WERI-Rb-1 (cell line): ENCODE measurements at regions not wholly inside any gene's neighbourhood (a gene's known extent, or its start where the extent isn't known, plus 50 kb on each side); places are given as distances from the start of the nearest gene placed in this dataset.
"Not testable (repeated sequence)": the region's sequence is repeated elsewhere in the genome, so short reads cannot be mapped to it uniquely, and the experiment has no call there.

Experiments used
- DNase-seq: peaks from one replicate; pipeline ENCODE4 v3.0.0-alpha.2; 2020
- H3K27ac ChIP-seq: fragments of 250-450 bp; sonication (Bioruptor Pico); 2 replicates; pipeline ENCODE4 v1.5.1; 2020; ENCODE audit warnings: mild to moderate bottlenecking, moderate library complexity
- H3K27me3 ChIP-seq: fragments of 250-450 bp; sonication (Bioruptor Pico); 2 replicates; pipeline ENCODE4 v1.5.1; 2021; ENCODE audit warnings: mild to moderate bottlenecking, low read depth, moderate library complexity; ENCODE audit not compliant: insufficient read depth, severe bottlenecking
- H3K36me3 ChIP-seq: fragments of 250-450 bp; sonication (Bioruptor Pico); 2 replicates; pipeline ENCODE4 v1.5.1; 2020; ENCODE audit warnings: mild to moderate bottlenecking, moderate library complexity
- H3K4me3 ChIP-seq: 2 replicates; pipeline ENCODE4 v1.5.1; 2011; ENCODE audit warnings: low read depth, mild to moderate bottlenecking, control low read depth, low read length
- H3K9me3 ChIP-seq: fragments of 250-450 bp; sonication (Bioruptor Pico); 2 replicates; pipeline ENCODE4 v1.5.1; 2021; ENCODE audit warnings: mild to moderate bottlenecking, moderate library complexity; ENCODE audit not compliant: severe bottlenecking
- TF ChIP-seq, protein P1 (sequence below): IDR thresholded peaks from 2 replicates; pipeline ENCODE4 v1.5.1; 2011; ENCODE audit warnings: low read depth, mild to moderate bottlenecking, control low read depth, inconsistent platforms, low read length

DNA sequence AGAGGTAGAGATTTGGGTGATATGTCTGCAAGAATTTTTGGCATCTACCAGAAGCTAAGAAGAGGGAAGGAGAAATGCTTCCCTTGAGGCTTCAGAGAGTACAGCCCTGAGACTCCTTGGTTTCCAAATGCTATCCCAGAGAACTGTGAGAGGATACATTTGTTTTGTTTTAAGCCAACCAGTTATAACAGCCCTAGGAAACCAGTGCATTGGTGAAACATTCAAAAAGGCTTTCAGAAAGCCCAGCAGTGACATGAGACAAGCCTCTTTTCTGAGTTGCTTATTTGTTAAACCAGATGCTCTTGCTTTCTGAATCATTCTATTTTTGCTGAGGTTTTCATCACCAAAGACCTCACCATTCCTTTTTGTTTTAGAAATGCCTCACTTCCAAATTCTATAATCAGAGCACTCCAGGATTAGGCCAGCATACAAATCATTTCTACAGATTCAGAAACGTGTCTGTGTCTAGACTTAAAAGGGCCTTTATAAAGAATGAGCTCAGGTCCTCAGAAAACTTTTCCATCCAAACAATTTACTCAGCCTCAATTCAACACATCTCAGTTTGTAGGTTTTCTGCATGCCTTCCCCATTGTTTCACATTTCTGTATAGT, 1617.8 kb upstream of the FLRT2 start:
- Histone ChIP-seq H3K27ac (no peak overlapping the region), H3K27me3 (no peaks in the 10 kb centered on the region), H3K9me3 (no peaks in the 10 kb centered on the region), H3K36me3 (no peaks in the 10 kb centered on the region), H3K4me3 (no peak overlapping the region)
- no peak for DNase-seq
- TF ChIP-seq, protein P1, sequence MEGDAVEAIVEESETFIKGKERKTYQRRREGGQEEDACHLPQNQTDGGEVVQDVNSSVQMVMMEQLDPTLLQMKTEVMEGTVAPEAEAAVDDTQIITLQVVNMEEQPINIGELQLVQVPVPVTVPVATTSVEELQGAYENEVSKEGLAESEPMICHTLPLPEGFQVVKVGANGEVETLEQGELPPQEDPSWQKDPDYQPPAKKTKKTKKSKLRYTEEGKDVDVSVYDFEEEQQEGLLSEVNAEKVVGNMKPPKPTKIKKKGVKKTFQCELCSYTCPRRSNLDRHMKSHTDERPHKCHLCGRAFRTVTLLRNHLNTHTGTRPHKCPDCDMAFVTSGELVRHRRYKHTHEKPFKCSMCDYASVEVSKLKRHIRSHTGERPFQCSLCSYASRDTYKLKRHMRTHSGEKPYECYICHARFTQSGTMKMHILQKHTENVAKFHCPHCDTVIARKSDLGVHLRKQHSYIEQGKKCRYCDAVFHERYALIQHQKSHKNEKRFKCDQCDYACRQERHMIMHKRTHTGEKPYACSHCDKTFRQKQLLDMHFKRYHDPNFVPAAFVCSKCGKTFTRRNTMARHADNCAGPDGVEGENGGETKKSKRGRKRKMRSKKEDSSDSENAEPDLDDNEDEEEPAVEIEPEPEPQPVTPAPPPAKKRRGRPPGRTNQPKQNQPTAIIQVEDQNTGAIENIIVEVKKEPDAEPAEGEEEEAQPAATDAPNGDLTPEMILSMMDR, result no peak

DNA sequence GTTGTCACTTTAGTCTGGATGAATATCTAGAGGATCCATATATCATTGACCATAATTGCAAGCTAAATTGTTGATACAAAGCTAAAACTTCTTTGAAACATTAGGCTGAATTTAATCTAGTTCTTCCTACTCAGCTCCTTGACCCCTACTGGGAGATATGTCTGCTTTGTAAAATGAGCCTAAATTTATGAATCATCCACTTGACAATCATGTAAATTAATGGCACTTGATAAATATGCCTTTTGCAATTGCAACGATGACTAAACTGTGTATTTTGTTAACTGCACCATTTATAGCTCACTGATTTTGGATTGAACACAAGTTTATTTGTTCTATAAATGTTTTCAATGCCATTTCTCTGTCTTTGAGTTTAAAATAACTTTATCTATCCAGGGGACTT, 1616.5 kb upstream of the FLRT2 start:
- DNase-seq, result no peak
- no peak overlapping the region for H3K27ac ChIP-seq
- no peaks in the 10 kb centered on the region for H3K27me3 ChIP-seq
- no peaks in the 10 kb centered on the region for H3K9me3 ChIP-seq
- no peak overlapping the region for H3K4me3 ChIP-seq
- TF ChIP-seq, protein P1, result no peak
- no peaks in the 10 kb centered on the region for H3K36me3 ChIP-seq

DNA sequence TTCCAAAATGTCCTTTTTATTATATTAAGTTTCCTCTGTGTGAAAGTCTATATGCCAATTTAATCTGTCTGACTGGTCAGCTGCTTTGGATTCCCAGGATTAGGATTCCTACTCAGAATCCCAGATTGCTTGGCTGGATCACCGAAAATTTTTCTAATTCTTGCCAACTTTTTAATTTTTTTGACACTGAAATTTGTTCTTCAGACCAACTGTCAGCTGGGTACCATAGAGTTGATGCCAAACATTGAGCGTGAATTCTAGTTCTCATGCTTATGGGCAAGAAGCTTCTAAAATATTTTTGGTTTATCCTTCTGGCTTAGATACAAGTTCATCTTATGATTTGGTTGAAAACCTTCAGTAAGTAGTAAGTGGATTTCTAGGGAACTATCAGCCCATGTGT, 1611.4 kb upstream of the FLRT2 start:
- TF ChIP-seq, protein P1, result no peak
- no peak for DNase-seq
- Histone ChIP-seq H3K9me3 (no peaks in the 10 kb centered on the region), H3K27ac (no peak overlapping the region), H3K36me3 (no peaks in the 10 kb centered on the region), H3K4me3 (no peak overlapping the region), H3K27me3 (no peaks in the 10 kb centered on the region)

DNA sequence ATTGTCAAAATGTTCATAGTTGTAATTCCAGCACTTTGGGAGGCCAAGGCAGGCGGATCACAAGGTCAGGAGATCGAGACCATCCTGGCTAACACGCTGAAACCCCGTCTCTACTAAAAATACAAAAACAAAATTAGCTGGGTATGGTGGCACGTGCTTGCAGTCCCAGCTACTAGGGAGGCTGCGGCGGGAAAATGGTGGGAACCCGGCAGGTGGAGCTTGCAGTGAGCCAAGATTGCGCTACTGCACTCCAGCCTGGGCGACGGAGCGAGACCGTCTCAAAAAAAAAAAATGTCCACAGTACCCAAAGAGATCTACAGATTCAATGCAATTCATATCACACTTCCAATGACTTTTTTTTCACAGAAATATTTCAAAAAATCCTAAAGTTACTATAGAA, 1610.3 kb upstream of the FLRT2 start:
- not testable (repeated sequence) for H3K4me3 ChIP-seq, DNase-seq, H3K27ac ChIP-seq, H3K36me3 ChIP-seq, H3K9me3 ChIP-seq, H3K27me3 ChIP-seq

DNA sequence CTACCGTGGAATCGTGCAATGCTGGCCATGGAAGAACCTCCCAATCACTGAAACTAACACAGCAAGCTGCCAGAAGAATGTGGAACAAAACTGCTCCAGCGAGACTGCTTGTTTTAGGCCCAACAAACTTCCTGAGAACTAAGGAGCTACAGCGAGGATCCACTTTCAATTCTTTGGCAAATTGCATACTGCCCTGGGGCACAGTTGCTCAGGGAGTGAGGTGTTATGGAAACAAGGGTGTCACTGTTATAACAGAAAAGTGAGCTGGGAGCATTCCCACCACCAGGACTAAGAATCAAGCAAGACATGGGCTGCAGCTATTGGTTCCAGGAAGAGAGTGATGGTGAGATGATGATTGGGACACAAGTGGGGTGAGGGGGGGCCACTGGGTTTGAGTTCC, 1606.1 kb upstream of the FLRT2 start:
- Histone ChIP-seq H3K27ac (no peak overlapping the region), H3K27me3 (no peaks in the 10 kb centered on the region), H3K9me3 (no peaks in the 10 kb centered on the region), H3K4me3 (no peak overlapping the region), H3K36me3 (no peaks in the 10 kb centered on the region)
- no peak for DNase-seq
- TF ChIP-seq, protein P1, result no peak

DNA sequence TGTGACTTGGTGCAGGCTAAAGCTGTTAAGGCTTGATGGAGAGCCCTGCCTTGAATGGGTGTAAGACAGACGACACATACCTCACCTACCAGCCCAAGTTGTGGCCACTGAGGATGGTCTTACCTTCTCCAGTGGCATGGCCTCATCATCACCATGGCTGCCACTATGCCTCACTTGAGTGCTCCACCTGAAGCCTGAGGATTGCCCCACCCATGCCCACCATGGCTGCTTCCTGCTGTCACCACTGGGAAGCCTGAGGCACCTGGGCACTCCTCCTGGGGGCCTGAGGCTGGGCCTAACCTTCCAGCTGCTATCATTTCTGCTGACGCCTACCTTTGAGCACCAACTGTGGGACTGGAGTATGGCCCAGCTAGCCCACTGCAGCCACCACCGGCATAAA, 1605.7 kb upstream of the FLRT2 start:
- Histone ChIP-seq H3K27me3 (no peaks in the 10 kb centered on the region), H3K36me3 (no peaks in the 10 kb centered on the region), H3K27ac (no peak overlapping the region), H3K9me3 (no peaks in the 10 kb centered on the region), H3K4me3 (no peak overlapping the region)
- TF ChIP-seq, protein P1, result no peak
- no peak for DNase-seq
